ENCODE measurements at regions not wholly inside any gene's neighbourhood (a gene's known extent, or its start where the extent isn't known, plus 50 kb on each side); places are given as distances from the start of the nearest gene placed in this dataset.

DNA sequence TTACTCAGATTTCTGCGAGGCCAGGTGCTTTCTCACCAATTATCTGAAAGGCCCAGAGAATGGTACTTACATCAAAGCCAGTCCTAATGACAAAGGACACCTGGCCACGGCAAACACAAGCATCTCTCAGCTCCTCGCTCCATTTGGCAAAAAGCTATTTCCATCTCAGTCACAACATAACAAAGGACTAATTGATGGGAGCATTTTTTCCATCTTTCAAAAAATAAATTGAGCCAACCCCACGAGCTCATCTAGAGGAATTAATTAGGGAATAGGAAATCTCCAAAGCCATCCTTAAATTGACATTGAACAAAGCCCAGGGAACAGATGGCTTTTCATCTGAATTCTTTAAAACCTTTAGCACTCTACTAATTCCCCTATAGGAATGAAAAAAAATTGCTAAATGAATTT lies 236.7 kb downstream of the HAO1 start:
- TF ChIP-seq, protein P1, sequence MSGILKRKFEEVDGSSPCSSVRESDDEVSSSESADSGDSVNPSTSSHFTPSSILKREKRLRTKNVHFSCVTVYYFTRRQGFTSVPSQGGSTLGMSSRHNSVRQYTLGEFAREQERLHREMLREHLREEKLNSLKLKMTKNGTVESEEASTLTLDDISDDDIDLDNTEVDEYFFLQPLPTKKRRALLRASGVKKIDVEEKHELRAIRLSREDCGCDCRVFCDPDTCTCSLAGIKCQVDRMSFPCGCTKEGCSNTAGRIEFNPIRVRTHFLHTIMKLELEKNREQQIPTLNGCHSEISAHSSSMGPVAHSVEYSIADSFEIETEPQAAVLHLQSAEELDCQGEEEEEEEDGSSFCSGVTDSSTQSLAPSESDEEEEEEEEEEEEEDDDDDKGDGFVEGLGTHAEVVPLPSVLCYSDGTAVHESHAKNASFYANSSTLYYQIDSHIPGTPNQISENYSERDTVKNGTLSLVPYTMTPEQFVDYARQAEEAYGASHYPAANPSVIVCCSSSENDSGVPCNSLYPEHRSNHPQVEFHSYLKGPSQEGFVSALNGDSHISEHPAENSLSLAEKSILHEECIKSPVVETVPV (CRISPR knock-in tag; IDR thresholded peaks at IDR 0.05), result no peak
- TF ChIP-seq ZNF565 (CRISPR knock-in tag; conservative IDR thresholded peaks at IDR 0.05; ENCODE audit: low read depth) (no peak), ZFP3 (CRISPR knock-in tag; IDR thresholded peaks at IDR 0.05) (no peak), OSR1 (CRISPR knock-in tag; IDR thresholded peaks at IDR 0.05) (no peak), SNAI2 (CRISPR knock-in tag; IDR thresholded peaks at IDR 0.05) (no peak), CSDC2 (CRISPR knock-in tag; IDR thresholded peaks at IDR 0.05) (no peak)
- TF ChIP-seq, protein P2, sequence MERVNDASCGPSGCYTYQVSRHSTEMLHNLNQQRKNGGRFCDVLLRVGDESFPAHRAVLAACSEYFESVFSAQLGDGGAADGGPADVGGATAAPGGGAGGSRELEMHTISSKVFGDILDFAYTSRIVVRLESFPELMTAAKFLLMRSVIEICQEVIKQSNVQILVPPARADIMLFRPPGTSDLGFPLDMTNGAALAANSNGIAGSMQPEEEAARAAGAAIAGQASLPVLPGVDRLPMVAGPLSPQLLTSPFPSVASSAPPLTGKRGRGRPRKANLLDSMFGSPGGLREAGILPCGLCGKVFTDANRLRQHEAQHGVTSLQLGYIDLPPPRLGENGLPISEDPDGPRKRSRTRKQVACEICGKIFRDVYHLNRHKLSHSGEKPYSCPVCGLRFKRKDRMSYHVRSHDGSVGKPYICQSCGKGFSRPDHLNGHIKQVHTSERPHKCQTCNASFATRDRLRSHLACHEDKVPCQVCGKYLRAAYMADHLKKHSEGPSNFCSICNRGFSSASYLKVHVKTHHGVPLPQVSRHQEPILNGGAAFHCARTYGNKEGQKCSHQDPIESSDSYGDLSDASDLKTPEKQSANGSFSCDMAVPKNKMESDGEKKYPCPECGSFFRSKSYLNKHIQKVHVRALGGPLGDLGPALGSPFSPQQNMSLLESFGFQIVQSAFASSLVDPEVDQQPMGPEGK (CRISPR knock-in tag; IDR thresholded peaks at IDR 0.05; ENCODE audit: borderline replicate concordance), result no peak

Data from SK-N-SH treated with all-trans-retinoic acid at 6 μM for 48 hours (cell line).